Calu3 (cell line): ENCODE measurements at regions not wholly inside any gene's neighbourhood (a gene's known extent, or its start where the extent isn't known, plus 50 kb on each side); places are given as distances from the start of the nearest gene placed in this dataset.

Experiments
- BruUV-seq: library from RNA; stranded (reverse); fragments of 400-500 nt; replicated peaks from 2 replicates; lab custom pipeline; 2021; lab: Mats Ljungman, UMichigan
- CTCF ChIA-PET: fragments of 300-600 bp; sonication (Branson Sonifier 250); formaldehyde crosslinking; loops from one replicate; lab custom pipeline; 2022; ENCODE audit warnings: antibody characterized with exemption; lab: Charles Lee
- DNase-seq: peaks from one replicate; pipeline ENCODE4 v3.0.0; 2022
- H3K27ac Mint-ChIP-seq: one replicate; pipeline ENCODE4 v1.8.0; 2022; ENCODE audit warnings: mixed read lengths; ENCODE audit not compliant: unreplicated experiment
- H3K27me3 Mint-ChIP-seq: one replicate; pipeline ENCODE4 v1.8.0; 2022; ENCODE audit warnings: mixed read lengths; ENCODE audit not compliant: unreplicated experiment
- H3K36me3 Mint-ChIP-seq: one replicate; pipeline ENCODE4 v1.8.0; 2022; ENCODE audit warnings: mild to moderate bottlenecking, moderate library complexity, mixed read lengths; ENCODE audit not compliant: insufficient read depth, unreplicated experiment
- H3K4me1 Mint-ChIP-seq: one replicate; pipeline ENCODE4 v1.8.0; 2022; ENCODE audit warnings: mild to moderate bottlenecking, low read depth, mixed read lengths; ENCODE audit not compliant: unreplicated experiment
- H3K4me3 Mint-ChIP-seq: one replicate; pipeline ENCODE4 v1.8.0; 2022; ENCODE audit warnings: mild to moderate bottlenecking, low read depth, moderate library complexity, mixed read lengths; ENCODE audit not compliant: unreplicated experiment
- H3K9me3 Mint-ChIP-seq: one replicate; pipeline ENCODE4 v1.8.0; 2022; ENCODE audit warnings: low read depth, mixed read lengths; ENCODE audit not compliant: unreplicated experiment
- intact Hi-C: fragments of 100-400 bp; cut with micrococcal nuclease; formaldehyde crosslinking; loops from one replicate; pipeline ENCODE4 v1.10.0; 2022; ENCODE audit not compliant: unreplicated experiment
- TF ChIP-seq, protein P1 (sequence below): fragments of 200-600 bp; IDR thresholded peaks from one replicate; pipeline ENCODE4 v1.8.0; 2022; ENCODE audit warnings: antibody characterized with exemption; ENCODE audit not compliant: unreplicated experiment

DNA sequence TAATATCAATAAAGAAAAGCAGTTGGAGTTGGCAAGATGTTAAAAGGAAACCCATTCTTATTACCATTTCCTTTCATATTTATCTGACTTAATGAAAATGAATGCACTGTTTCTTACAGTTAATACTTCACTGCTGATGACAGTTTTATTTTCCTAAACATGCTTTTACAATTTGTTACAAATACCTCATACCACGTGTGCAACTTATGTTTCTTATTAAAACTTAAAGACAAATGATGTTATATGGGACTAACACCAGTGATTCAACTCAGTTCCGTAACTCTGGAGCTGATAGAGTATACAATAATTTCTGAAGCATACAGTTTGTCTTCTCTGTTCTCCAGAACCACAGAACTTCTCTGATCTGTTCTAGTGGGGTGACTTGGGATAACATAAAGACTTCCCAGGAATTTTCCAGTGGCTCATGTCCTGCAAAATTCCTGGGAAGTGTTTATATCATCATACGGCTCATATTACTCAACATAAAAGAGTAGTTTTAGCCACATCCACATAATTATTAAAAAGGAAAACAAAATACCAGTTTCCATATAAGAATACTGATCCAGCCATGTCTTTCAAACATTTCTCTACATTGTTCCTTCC, 1259.0 kb upstream of the C9orf72 start:
- TF ChIP-seq, protein P1, sequence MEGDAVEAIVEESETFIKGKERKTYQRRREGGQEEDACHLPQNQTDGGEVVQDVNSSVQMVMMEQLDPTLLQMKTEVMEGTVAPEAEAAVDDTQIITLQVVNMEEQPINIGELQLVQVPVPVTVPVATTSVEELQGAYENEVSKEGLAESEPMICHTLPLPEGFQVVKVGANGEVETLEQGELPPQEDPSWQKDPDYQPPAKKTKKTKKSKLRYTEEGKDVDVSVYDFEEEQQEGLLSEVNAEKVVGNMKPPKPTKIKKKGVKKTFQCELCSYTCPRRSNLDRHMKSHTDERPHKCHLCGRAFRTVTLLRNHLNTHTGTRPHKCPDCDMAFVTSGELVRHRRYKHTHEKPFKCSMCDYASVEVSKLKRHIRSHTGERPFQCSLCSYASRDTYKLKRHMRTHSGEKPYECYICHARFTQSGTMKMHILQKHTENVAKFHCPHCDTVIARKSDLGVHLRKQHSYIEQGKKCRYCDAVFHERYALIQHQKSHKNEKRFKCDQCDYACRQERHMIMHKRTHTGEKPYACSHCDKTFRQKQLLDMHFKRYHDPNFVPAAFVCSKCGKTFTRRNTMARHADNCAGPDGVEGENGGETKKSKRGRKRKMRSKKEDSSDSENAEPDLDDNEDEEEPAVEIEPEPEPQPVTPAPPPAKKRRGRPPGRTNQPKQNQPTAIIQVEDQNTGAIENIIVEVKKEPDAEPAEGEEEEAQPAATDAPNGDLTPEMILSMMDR: no peak
- no TSS peak for BruUV-seq
- no peaks in the 10 kb centered on the region for H3K4me1 Mint-ChIP-seq
- H3K4me3 Mint-ChIP-seq: no peak overlapping the region
- intact Hi-C loops: no loop called here
- CTCF ChIA-PET: no interaction called here
- no peaks in the 10 kb centered on the region for H3K36me3 Mint-ChIP-seq
- no peaks in the 10 kb centered on the region for H3K27me3 Mint-ChIP-seq
- DNase-seq: no peak
- H3K9me3 Mint-ChIP-seq: no peaks in the 10 kb centered on the region
- no peak overlapping the region for H3K27ac Mint-ChIP-seq

DNA sequence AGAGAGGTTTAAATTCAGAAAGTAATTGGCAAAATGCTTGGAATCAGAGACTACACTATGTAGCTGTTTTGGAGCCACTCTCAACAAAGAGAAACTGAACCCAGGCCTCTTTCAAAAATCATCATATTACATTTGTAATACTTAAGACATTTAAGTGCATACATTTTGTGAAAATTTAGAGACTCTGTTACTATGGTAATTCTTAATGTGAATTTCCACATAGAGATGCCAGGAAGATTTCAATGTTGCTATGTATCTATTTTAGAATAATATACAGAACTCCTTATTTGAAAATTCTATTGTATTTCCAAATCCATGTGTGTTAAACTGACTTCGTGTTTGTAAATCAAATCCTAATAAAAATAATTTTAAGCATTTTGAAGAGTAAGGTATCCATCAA, 1260.9 kb upstream of the C9orf72 start:
- CTCF ChIA-PET: interaction anchor here (0.6 kb wide), 1 partner anchor 350 kb away, joined by 3 read pairs; no protein-coding TSS in a partner anchor
- TF ChIP-seq, protein P1: no peak
- Mint-ChIP-seq H3K27ac (no peak overlapping the region), H3K27me3 (no peaks in the 10 kb centered on the region), H3K9me3 (peaks cover 3% of the 10 kb centered on the region), H3K4me3 (no peak overlapping the region), H3K4me1 (no peaks in the 10 kb centered on the region), H3K36me3 (no peaks in the 10 kb centered on the region)
- no TSS peak for BruUV-seq
- DNase-seq: no peak
- intact Hi-C loops: no loop called here

GRCh38 chr9:28839778-28840430, 1266.6 kb upstream of the C9orf72 start:
- DNase-seq: no peak
- CTCF ChIA-PET: no interaction called here
- BruUV-seq: no TSS peak
- Mint-ChIP-seq H3K9me3 (peaks cover 3% of the 10 kb centered on the region), H3K27ac (no peak overlapping the region), H3K27me3 (no peaks in the 10 kb centered on the region), H3K4me3 (no peak overlapping the region), H3K4me1 (no peaks in the 10 kb centered on the region), H3K36me3 (peaks cover 5% of the 10 kb centered on the region)
- intact Hi-C loops: no loop called here
- TF ChIP-seq, protein P1: no peak

- intact Hi-C loops: no loop called here
- Mint-ChIP-seq H3K27ac (no peak overlapping the region), H3K9me3 (peaks cover 3% of the 10 kb centered on the region), H3K4me3 (no peak overlapping the region), H3K36me3 (peaks cover 5% of the 10 kb centered on the region), H3K4me1 (no peaks in the 10 kb centered on the region), H3K27me3 (no peaks in the 10 kb centered on the region)
- BruUV-seq: no TSS peak
- CTCF ChIA-PET: no interaction called here
- no peak for DNase-seq
- TF ChIP-seq, protein P1: no peak
Measured at GRCh38 chr9:28841775-28842174, 1268.5 kb upstream of the C9orf72 start.
